ENCODE measurements at regions not wholly inside any gene's neighbourhood (a gene's known extent, or its start where the extent isn't known, plus 50 kb on each side); places are given as distances from the start of the nearest gene placed in this dataset.

DNA sequence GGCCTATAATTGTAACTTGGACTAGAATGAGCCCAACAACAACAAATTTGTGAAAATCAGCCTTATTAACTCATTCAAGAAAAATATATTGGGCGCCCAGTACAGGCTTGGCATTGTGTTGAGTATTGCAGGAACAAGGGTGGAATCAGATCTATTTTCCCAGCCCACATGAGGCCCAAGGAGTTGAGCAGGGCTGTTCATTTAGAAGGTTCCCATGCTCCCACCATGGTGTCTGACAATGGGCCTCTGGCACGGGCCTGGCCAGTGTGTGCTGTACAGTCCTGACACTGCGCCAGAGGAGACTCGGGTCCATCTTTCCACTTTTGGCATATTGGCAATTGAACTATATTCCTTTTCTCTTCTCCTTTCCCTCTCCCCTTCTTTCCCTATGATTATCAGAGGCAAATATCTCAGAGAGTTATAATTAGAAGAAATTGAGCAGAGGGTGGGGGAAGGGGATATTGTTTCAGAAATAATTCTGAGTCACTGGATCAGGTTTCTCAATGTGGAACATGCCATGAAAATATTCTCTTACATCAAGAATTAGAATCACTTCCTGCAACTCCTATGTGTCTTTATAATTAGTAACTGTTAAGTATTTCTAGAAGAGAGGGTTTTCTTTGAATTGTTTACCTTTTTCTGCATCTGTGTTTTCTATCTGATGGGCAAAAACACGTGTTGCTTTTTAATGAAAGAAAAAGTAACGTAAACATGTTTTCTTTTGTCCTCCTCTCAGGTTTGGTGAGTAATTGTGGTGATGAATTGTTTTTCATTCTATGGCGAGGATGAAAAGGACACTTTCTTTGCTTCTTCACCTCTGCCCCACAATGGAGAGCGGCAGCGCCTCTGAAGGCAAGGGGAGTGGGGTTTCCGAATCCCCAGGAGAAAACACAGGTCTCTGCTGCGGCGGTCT, 209.4 kb downstream of the FOXA2 start:
- POLR2A ChIA-PET (ENCODE audit: unreplicated experiment), result no interaction called here
- no peaks in the 10 kb centered on the region for H3K79me2 ChIP-seq (ENCODE audit: low read depth)
- H3K9me3 ChIP-seq (ENCODE audit: insufficient read depth, low read depth), result 0 out of 2 replicates have a peak, but pooled peaks cover 6% of the 10 kb centered on the region
- H3K9me2 ChIP-seq (ENCODE audit: insufficient read depth), result no peaks in the 10 kb centered on the region
- H3K27me3 ChIP-seq (ENCODE audit: insufficient read depth, low read depth), result no peaks in the 10 kb centered on the region
- TF ChIP-seq, protein P1, sequence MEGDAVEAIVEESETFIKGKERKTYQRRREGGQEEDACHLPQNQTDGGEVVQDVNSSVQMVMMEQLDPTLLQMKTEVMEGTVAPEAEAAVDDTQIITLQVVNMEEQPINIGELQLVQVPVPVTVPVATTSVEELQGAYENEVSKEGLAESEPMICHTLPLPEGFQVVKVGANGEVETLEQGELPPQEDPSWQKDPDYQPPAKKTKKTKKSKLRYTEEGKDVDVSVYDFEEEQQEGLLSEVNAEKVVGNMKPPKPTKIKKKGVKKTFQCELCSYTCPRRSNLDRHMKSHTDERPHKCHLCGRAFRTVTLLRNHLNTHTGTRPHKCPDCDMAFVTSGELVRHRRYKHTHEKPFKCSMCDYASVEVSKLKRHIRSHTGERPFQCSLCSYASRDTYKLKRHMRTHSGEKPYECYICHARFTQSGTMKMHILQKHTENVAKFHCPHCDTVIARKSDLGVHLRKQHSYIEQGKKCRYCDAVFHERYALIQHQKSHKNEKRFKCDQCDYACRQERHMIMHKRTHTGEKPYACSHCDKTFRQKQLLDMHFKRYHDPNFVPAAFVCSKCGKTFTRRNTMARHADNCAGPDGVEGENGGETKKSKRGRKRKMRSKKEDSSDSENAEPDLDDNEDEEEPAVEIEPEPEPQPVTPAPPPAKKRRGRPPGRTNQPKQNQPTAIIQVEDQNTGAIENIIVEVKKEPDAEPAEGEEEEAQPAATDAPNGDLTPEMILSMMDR (conservative IDR thresholded peaks at IDR 0.05), result no peak
- TF ChIP-seq EZH2 (IDR thresholded peaks at IDR 0.05; ENCODE audit: low read depth), result no peak
- CTCF ChIA-PET, result no interaction called here
- peak overlapping the region; percentile 71 for H3K27ac ChIP-seq
- no peaks in the 10 kb centered on the region for H3K36me3 ChIP-seq (ENCODE audit: low read depth)
- peaks cover 55% of the 10 kb centered on the region for H3K4me1 ChIP-seq (replicated peaks; ENCODE audit: insufficient read depth)
- H3K4me3 ChIP-seq, result no peak overlapping the region
- H4K20me1 ChIP-seq (ENCODE audit: insufficient read depth), result no peaks in the 10 kb centered on the region
- H3K4me2 ChIP-seq, result peak overlapping the region; percentile 58
- peaks cover 36% of the 10 kb centered on the region for H3F3A ChIP-seq (ENCODE audit: insufficient read depth, low read depth)
- peak in 1 of 2 experiments; percentile 64 for DNase-seq
- H2AFZ ChIP-seq, result no peak overlapping the region
- no TSS peak for BruUV-seq (replicated peaks)
- intact Hi-C loops (cut with micrococcal nuclease; ENCODE audit: unreplicated experiment), result loop anchor here (2.0 to 5.0 kb wide), 2 partner anchors 16 to 417 kb away; no protein-coding TSS in a partner anchor

DNA sequence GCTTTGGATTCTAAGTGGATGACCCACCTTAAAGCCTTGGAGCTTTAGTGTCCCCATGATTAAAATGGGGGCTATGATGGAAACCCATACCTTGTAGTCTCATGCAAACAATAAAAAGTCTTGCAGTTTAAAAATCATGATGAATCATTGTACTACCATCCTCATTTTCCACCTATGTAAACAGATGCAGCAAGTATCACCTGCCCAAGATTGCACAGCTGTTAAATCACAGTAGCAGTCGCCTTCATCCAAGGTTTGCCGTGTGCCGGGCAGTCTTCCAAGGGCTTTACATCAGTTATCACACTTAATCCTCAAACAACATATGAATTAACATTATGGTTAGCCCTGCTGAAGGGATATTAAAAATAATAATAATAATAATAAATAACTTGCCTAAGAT, 210.3 kb downstream of the FOXA2 start:
- H3K27me3 ChIP-seq (ENCODE audit: insufficient read depth, low read depth), result no peaks in the 10 kb centered on the region
- ChIA-PET POLR2A (ENCODE audit: unreplicated experiment) (no interaction called here), CTCF (no interaction called here)
- H3K4me1 ChIP-seq (replicated peaks; ENCODE audit: insufficient read depth), result peaks cover 47% of the 10 kb centered on the region
- 0 out of 2 replicates have a peak overlapping the region, but pooled peaks have one; percentile 40 for H2AFZ ChIP-seq
- no peaks in the 10 kb centered on the region for H3K9me2 ChIP-seq (ENCODE audit: insufficient read depth)
- BruUV-seq (replicated peaks), result no TSS peak
- peak overlapping the region; percentile 58 for H3K4me2 ChIP-seq
- TF ChIP-seq, protein P1 (conservative IDR thresholded peaks at IDR 0.05), result no peak
- TF ChIP-seq EZH2 (IDR thresholded peaks at IDR 0.05; ENCODE audit: low read depth), result no peak
- H3K79me2 ChIP-seq (ENCODE audit: low read depth), result no peaks in the 10 kb centered on the region
- peak in 1 of 2 experiments; percentile 49 for DNase-seq
- H3K9me3 ChIP-seq (ENCODE audit: insufficient read depth, low read depth), result 0 out of 2 replicates have a peak, but pooled peaks cover 4% of the 10 kb centered on the region
- peak overlapping the region; percentile 71 for H3K27ac ChIP-seq
- H3F3A ChIP-seq (ENCODE audit: insufficient read depth, low read depth), result peaks cover 27% of the 10 kb centered on the region
- no peaks in the 10 kb centered on the region for H3K36me3 ChIP-seq (ENCODE audit: low read depth)
- intact Hi-C loops (cut with micrococcal nuclease; ENCODE audit: unreplicated experiment), result loop anchor here (2.0 kb wide), 1 partner anchor 17 kb away; no protein-coding TSS in a partner anchor
- H4K20me1 ChIP-seq (ENCODE audit: insufficient read depth), result no peaks in the 10 kb centered on the region
- H3K4me3 ChIP-seq, result no peak overlapping the region

DNA sequence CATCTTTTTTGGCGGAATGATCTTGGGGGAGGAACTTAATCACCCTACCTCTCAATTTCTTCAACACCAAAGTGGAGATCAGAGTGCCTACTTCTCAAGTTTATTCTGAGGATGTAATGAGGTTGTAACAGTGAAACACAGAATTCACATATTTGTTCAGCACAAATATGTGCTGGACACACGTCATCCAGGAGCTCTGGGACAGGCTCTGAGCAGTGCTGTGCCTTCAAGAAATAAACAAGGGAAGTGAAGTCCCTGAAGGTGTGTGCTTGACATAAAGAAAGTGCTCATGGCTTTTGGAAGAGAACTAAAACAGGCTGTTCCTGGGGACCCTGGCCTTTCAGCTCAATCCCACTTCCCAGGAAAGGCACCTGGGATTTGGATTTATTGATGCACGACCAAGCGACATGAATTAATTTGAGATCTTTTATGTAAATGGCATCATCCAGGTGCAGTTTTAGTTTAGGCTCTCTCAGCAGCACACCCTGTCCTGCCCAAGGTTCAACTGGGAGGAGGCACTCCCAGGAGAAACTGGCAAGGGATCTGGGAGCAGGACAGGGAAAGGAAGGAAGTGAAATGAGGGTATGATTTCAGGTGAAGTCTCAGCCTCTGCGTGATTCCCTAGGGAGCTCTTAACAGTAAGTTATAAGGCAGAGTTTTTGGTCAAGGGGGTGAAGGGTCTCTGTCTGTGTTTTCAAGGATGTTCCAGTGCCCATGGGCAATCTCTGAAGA, 211.0 kb downstream of the FOXA2 start:
- DNase-seq, result no peak
- Histone ChIP-seq H3F3A (ENCODE audit: insufficient read depth, low read depth) (peaks cover 23% of the 10 kb centered on the region), H2AFZ (peak overlapping the region; percentile 40; the same call in 1 of the 2 replicates), H3K36me3 (ENCODE audit: low read depth) (no peaks in the 10 kb centered on the region), H3K4me1 (replicated peaks; ENCODE audit: insufficient read depth) (peaks cover 41% of the 10 kb centered on the region), H4K20me1 (ENCODE audit: insufficient read depth) (no peaks in the 10 kb centered on the region), H3K27ac (peak overlapping the region; percentile 71; the same call in 1 of the 2 replicates), H3K9me3 (ENCODE audit: insufficient read depth, low read depth) (no peaks in the 10 kb centered on the region), H3K4me2 (0 out of 2 replicates have a peak overlapping the region, but pooled peaks have one; percentile 58), H3K79me2 (ENCODE audit: low read depth) (no peaks in the 10 kb centered on the region), H3K27me3 (ENCODE audit: insufficient read depth, low read depth) (no peaks in the 10 kb centered on the region), H3K9me2 (ENCODE audit: insufficient read depth) (no peaks in the 10 kb centered on the region), H3K4me3 (no peak overlapping the region)
- intact Hi-C loops (cut with micrococcal nuclease; ENCODE audit: unreplicated experiment), result no loop called here
- TF ChIP-seq, protein P1 (conservative IDR thresholded peaks at IDR 0.05), result no peak
- TF ChIP-seq EZH2 (IDR thresholded peaks at IDR 0.05; ENCODE audit: low read depth), result no peak
- no TSS peak for BruUV-seq (replicated peaks)
- CTCF ChIA-PET, result no interaction called here
- POLR2A ChIA-PET (ENCODE audit: unreplicated experiment), result no interaction called here
